Colon (tissue), 2 donors: ENCODE measurements at regions not wholly inside any gene's neighbourhood (a gene's known extent, or its start where the extent isn't known, plus 50 kb on each side); places are given as distances from the start of the nearest gene placed in this dataset.

Experiments used
- FAIRE-seq: peaks from 2 replicates; lab custom pipeline; 2012; peaks lifted over from hg19 to GRCh38; lab: Jason Lieb, UNC
- donor health status: control.
- donor health status: control.

DNA sequence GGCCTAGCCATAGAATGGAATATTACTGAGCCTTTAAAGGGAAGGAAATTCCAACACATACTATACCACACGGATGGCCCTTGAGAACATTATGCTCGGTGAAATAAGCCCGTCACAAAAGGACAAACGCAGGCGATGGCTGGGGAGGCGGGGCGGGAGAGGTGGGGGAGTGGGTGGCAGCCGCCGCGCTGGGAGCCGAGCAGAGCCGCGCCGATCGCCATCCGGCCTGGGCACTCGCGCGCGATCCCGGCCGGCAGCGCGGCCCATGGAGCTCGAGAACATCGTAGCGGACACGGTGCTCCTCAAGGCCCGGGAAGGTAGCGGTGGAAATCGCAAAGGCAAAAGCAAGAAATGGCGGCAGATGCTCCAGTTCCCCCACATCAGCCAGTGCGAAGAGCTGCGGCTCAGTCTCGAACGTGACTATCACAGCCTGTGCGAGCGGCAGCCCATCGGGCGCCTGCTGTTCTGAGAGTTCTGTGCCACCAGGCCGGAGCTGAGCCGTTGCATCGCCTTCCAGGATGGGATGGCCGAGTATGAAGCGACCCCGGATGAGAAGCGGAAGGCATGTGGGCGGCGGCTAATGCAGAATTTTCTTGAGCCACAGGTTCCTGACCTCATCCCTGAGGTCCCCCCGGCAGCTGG lies 140.1 kb downstream of the ZDHHC20 start:
- FAIRE-seq = no peak

DNA sequence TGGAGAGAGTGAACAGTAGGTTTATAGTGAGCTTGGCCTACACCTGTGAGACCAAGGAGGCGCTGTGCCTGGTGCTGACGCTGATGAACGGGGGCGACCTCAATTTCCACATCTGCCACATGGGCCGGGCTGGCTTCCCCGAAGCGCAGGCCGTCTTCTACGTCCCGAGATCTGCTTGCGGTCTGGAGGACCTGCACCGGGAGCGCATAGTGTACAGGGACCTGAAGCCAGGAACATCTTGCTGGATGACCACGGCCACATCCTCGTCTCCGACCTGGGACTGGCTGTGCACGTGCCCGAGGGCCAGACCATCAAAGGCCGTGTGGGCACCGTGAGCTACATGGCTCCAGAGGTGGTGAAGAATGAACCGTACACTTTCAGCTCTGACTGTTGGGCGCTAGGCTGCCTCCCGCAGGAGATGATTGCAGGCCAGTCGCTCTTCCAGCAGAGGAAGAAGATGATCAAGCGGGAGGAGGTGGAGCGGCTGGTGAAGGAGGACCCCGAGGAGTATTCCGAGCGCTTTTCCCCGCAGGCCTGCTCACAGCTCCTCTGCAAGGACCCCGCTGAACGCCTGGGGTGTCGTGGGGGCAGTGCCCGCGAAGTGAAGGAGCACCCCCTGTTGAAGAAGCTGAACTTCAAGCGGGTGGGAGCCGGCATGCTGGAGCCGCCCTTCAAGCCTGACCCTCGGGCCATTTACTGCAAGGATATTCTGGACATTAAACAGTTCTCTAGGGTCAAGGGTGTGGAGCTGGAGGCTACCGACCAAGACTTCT lies 139.0 kb downstream of the ZDHHC20 start:
- no peak for FAIRE-seq

DNA sequence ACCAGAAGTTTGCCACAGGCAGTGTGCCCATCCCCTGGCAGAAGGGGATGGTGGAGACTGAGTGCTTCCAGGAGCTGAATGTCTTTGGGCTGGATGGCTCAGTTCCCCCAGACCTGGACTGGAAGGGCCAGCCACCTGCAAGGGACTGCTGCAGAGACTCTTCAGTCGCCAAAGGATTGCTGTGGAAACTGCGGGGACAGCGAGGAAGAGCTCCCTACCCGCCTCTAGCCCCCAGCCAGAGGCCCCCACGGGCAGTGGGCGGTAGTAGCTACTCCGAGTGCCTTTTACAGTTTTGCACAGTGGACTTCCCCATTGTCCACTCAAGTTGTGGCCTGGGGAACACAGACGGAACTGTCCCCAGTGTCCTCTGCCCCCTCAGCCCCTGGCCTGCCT lies 138.5 kb downstream of the ZDHHC20 start:
- FAIRE-seq = no peak

DNA sequence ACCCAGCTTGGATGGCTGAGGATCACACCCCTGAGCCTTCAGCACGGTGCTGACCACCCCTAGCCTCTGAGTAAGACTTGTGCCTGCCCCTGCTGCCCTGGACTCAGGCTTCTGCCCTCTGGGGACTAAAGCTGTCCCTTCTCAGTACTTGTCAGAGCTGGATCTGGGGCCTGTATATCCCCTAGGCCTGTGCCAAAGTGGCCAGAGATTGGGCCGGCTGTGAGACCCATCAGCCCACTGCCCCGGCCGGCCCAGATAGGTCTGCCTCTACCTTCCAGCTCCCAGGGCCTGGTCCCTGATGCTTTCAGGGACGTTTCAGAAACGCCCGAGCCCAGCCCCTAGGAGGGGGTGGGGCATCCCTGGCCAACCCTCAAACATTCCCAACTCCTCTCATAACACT lies 137.8 kb downstream of the ZDHHC20 start:
- FAIRE-seq = no peak

DNA sequence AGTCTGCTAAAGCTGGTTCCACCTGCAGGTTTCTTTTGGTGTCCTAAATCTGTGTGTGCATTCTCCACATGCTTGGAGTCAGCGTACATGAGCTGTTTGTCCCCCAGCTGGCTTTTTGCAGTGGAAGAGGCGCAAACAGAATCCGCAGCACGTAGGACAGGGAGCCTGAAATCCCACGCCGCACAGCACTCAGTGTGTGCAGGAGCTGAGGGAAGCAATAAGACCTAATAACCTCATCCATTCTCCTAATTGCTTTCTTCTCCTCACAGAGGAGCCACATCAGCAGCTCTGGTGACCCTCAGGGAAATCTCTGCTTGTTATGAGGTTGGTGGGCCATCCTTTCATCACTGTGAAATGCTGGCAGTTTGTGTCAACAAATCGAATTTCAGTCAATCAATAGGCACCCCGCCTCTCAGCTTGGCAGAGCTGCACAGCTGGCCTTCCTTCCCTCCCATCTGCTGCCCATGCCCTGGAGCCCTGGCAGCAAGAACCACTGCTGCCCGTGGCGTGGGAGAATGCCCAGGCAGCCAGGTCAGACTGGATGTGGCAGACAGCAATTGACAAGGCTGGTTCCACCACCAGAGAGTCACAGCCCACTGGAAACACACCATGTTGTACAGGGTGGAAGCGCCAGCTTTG lies 136.7 kb downstream of the ZDHHC20 start:
- no peak for FAIRE-seq
